ENCODE measurements at regions not wholly inside any gene's neighbourhood (a gene's known extent, or its start where the extent isn't known, plus 50 kb on each side); places are given as distances from the start of the nearest gene placed in this dataset.

DNA sequence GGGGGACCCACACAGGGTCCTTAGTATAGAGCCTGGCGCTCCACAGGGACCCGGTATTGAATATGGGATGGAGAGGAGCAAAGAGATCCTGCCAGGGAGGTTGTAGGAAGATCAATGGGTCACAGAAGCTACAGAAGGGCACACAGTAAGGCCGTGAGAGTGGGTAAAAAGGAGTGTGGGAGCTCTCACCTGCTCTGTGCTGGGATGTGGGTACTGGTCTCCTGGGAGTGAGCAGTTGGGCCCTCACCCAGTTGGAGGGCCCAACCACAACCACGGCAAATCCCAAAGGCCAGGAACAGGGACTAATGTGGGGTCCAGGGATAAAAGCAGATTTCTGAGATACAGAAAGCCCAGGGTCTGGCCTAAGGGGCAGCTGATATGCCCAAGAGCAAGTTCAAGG, 59.9 kb upstream of the SMOX start:
- Histone ChIP-seq H3K4me1 (peaks cover 0 to 18% (median 0%) of the 10 kb centered on the region in 3 donors), H3K4me3 (no peak overlapping the region), H3K9me3 (no peaks in the 10 kb centered on the region), H3K27ac (no peak overlapping the region), H3K36me3 (no peaks in the 10 kb centered on the region), H3K27me3 (peaks cover 1% of the 10 kb centered on the region)
- no peak for ATAC-seq
- TF ChIP-seq EP300 (IDR thresholded peaks at IDR 0.05) (no peak), POLR2A (IDR thresholded peaks at IDR 0.05) (no peak), POLR2AphosphoS5 (IDR thresholded peaks at IDR 0.05) (no peak)
- TF ChIP-seq, protein P1, sequence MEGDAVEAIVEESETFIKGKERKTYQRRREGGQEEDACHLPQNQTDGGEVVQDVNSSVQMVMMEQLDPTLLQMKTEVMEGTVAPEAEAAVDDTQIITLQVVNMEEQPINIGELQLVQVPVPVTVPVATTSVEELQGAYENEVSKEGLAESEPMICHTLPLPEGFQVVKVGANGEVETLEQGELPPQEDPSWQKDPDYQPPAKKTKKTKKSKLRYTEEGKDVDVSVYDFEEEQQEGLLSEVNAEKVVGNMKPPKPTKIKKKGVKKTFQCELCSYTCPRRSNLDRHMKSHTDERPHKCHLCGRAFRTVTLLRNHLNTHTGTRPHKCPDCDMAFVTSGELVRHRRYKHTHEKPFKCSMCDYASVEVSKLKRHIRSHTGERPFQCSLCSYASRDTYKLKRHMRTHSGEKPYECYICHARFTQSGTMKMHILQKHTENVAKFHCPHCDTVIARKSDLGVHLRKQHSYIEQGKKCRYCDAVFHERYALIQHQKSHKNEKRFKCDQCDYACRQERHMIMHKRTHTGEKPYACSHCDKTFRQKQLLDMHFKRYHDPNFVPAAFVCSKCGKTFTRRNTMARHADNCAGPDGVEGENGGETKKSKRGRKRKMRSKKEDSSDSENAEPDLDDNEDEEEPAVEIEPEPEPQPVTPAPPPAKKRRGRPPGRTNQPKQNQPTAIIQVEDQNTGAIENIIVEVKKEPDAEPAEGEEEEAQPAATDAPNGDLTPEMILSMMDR (IDR thresholded peaks at IDR 0.05), result no peak
- WGBS, 2 donors (ENCODE audit: low coverage in 1 of 2), result 80 to 100% methylated on average over 1 to 2 of the region's 4 CpGs

- H3K9me3 ChIP-seq, result no peaks in the 10 kb centered on the region
- no peaks in the 10 kb centered on the region for H3K27me3 ChIP-seq
- H3K27ac ChIP-seq, result no peak overlapping the region
- TF ChIP-seq, protein P1 (IDR thresholded peaks at IDR 0.05), result no peak
- TF ChIP-seq POLR2AphosphoS5 (IDR thresholded peaks at IDR 0.05), result no peak
- TF ChIP-seq POLR2A (IDR thresholded peaks at IDR 0.05), result no peak
- no peak for TF ChIP-seq EP300 (IDR thresholded peaks at IDR 0.05)
- ATAC-seq, result no peak
- peaks cover 0 to 25% (median 3%) of the 10 kb centered on the region in 3 donors for H3K4me1 ChIP-seq
- WGBS, 2 donors (ENCODE audit: low coverage in 1 of 2), result 53 to 69% methylated on average over 4 of the region's 4 CpGs
- H3K36me3 ChIP-seq, result no peaks in the 10 kb centered on the region
- no peak overlapping the region for H3K4me3 ChIP-seq
Observed at GRCh38 chr20:4087923-4088322, 60.7 kb upstream of the SMOX start.

DNA sequence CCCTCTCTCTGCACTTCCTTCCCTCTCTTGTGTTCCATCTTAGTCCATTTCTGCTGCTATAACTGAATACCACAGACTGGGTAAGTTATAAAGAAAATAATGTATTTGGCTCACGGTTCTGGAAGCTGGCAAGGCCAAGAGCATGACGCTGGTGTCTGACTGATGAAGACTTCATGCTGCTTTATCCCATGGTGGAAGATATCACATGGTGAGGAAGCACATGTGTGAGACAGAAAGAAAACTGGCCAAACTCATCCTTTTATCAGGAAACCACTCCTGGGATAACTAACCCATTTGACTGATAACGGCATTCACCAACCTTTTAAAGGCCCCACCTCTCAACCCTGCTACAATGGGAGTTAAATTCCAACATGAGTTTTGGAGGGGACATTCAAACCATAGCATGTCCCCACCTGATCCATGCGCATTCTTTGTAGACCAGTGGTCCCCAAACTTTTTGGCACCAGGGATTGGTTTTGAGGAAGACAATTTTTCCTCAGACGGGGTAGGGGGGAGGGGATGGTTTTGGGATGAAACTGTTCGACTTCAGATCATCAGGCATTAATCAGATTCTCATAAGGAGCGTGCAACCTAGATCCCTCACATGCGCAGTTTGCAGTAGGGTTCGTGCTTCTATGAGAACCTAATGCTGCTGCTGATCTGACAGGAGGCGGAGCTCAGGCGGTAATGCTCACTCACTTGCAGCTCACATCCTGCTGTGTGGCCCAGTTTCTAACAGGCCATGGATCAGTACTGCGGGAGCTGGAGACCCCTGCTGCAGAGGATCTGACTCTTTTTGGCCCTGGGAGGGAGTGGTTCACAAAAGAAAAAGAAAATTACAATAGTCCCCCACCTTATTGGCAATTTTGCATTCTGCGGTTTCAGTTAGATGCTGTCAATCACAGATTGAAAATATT, 61.6 kb upstream of the SMOX start:
- TF ChIP-seq, protein P1 (IDR thresholded peaks at IDR 0.05), result no peak
- TF ChIP-seq POLR2AphosphoS5 (IDR thresholded peaks at IDR 0.05) (no peak), POLR2A (IDR thresholded peaks at IDR 0.05) (no peak), EP300 (IDR thresholded peaks at IDR 0.05) (no peak)
- H3K36me3 ChIP-seq, result no peaks in the 10 kb centered on the region
- ATAC-seq, result no peak
- H3K9me3 ChIP-seq, result no peaks in the 10 kb centered on the region
- peaks cover 0 to 25% (median 3%) of the 10 kb centered on the region in 3 donors for H3K4me1 ChIP-seq
- H3K4me3 ChIP-seq, result no peak overlapping the region
- WGBS, 2 donors (ENCODE audit: low coverage in 1 of 2), result 75 to 79% methylated on average over 6 to 8 of the region's 13 CpGs
- H3K27me3 ChIP-seq, result no peaks in the 10 kb centered on the region
- H3K27ac ChIP-seq, result no peak overlapping the region

- no peak overlapping the region for H3K4me3 ChIP-seq
- H3K4me1 ChIP-seq, result peaks cover 0 to 25% (median 3%) of the 10 kb centered on the region in 3 donors
- H3K36me3 ChIP-seq, result no peaks in the 10 kb centered on the region
- H3K27me3 ChIP-seq, result no peaks in the 10 kb centered on the region
- WGBS, 2 donors (ENCODE audit: low coverage in 1 of 2), result 69% methylated on average over 3 of the region's 4 CpGs; no CpG with 5 or more reads in 1 of the 2 donors
- no peak for ATAC-seq
- TF ChIP-seq POLR2AphosphoS5 (IDR thresholded peaks at IDR 0.05), result no peak
- no peak for TF ChIP-seq POLR2A (IDR thresholded peaks at IDR 0.05)
- TF ChIP-seq EP300 (IDR thresholded peaks at IDR 0.05), result no peak
- TF ChIP-seq, protein P1 (IDR thresholded peaks at IDR 0.05), result no peak
- H3K27ac ChIP-seq, result no peak overlapping the region
- no peaks in the 10 kb centered on the region for H3K9me3 ChIP-seq
Observed at GRCh38 chr20:4084721-4085120, 63.9 kb upstream of the SMOX start.

- 100% methylated on average over 1 of the region's 1 CpG for WGBS, 2 donors (ENCODE audit: low coverage in 1 of 2)
- TF ChIP-seq POLR2A (IDR thresholded peaks at IDR 0.05) (no peak), POLR2AphosphoS5 (IDR thresholded peaks at IDR 0.05) (no peak)
- TF ChIP-seq, protein P1 (IDR thresholded peaks at IDR 0.05), result no peak
- ATAC-seq, result no peak
- Histone ChIP-seq H3K9me3 (no peaks in the 10 kb centered on the region), H3K4me3 (no peak overlapping the region), H3K4me1 (peaks cover 0 to 25% (median 3%) of the 10 kb centered on the region in 3 donors), H3K36me3 (no peaks in the 10 kb centered on the region), H3K27me3 (no peaks in the 10 kb centered on the region), H3K27ac (no peak overlapping the region)
Observed at GRCh38 chr20:4084096-4084495, 64.5 kb upstream of the SMOX start.
